Esophagus muscularis mucosa (tissue), 4 donors: ENCODE measurements at regions not wholly inside any gene's neighbourhood (a gene's known extent, or its start where the extent isn't known, plus 50 kb on each side); places are given as distances from the start of the nearest gene placed in this dataset.

Experiments used
- DNase-seq: peaks from one replicate; pipeline ENCODE4 v3.0.0-alpha.2; 2017; ENCODE audit errors: extremely low spot score
- H3K27ac ChIP-seq, 4 donors: fragments of 200-600 bp; sonication (generic); replicated peaks in 1 of 4; 1 replicate in 3 of 4; 2 replicates in 1 of 4; pipeline ENCODE4 v1.5.1; 2016 to 2019; ENCODE audit warnings: mild to moderate bottlenecking in 1 of 4
- H3K27me3 ChIP-seq, 4 donors: fragments of 200-600 bp; sonication (generic); one replicate each; pipeline versions ENCODE4 v1.5.1 to v1.6.0; 2016 to 2019
- H3K36me3 ChIP-seq, 4 donors: fragments of 200-600 bp; sonication (generic); one replicate each; pipeline ENCODE4 v1.5.1; 2016 to 2019
- H3K4me1 ChIP-seq, 4 donors: fragments of 200-600 bp; sonication (generic); one replicate each; pipeline ENCODE4 v1.5.1; 2016 to 2019
- H3K4me3 ChIP-seq, 4 donors: fragments of 200-600 bp; sonication (generic); 1 replicate in 2 of 4; 2 replicates in 2 of 4; pipeline ENCODE4 v1.5.1; 2016 to 2019; ENCODE audit warnings: mild to moderate bottlenecking in 4 of 4, moderate library complexity in 1 of 4
- H3K9me3 ChIP-seq, 4 donors: fragments of 200-600 bp; sonication (generic); 1 replicate in 3 of 4; 2 replicates in 1 of 4; pipeline ENCODE4 v1.5.1; 2016 to 2019
- CTCF ChIP-seq, 3 experiments: fragments of 200-600 bp in 2 of 3; fragments of 450-650 bp in 1 of 3; sonication (generic) in 2 of 3; IDR thresholded peaks; one replicate each; pipeline ENCODE4 v1.5.1; 2017 to 2019; ENCODE audit warnings: antibody characterized with exemption in 3 of 3, mild to moderate bottlenecking in 2 of 3, moderate library complexity in 1 of 3
- EP300 ChIP-seq: sonication (generic); formaldehyde crosslinking; IDR thresholded peaks from one replicate; pipeline ENCODE4 v1.6.1; 2017; ENCODE audit warnings: antibody characterized with exemption
- POLR2A ChIP-seq: fragments of 450-650 bp; IDR thresholded peaks from one replicate; pipeline ENCODE4 v1.6.1; 2017; ENCODE audit warnings: antibody characterized with exemption, moderate library complexity, mild to moderate bottlenecking, low read depth
- POLR2AphosphoS5 ChIP-seq, 2 donors: sonication (generic); formaldehyde crosslinking; IDR thresholded peaks; one replicate each; pipeline ENCODE4 v1.6.1; 2017; ENCODE audit warnings: antibody characterized with exemption in 2 of 2
- WGBS: methylation state at CpG from one replicate; pipeline ENCODE4 v1.1.5; 2018; 5-methylcytosine and 5-hydroxymethylcytosine counted together
- intact Hi-C: fragments of 100-400 bp; cut with DNase I; formaldehyde crosslinking; loops from one replicate; pipeline ENCODE4 v1.15.1; 2023

- no peak for DNase-seq
- no peaks in the 10 kb centered on the region for H3K9me3 ChIP-seq
- no peak overlapping the region for H3K27ac ChIP-seq
- TF ChIP-seq CTCF (IDR thresholded peaks at IDR 0.05) (no peak), EP300 (no peak), POLR2A (no peak), POLR2AphosphoS5 (IDR thresholded peaks at IDR 0.05) (no peak)
- intact Hi-C loops, result no loop called here
- no peaks in the 10 kb centered on the region for H3K27me3 ChIP-seq
- H3K4me1 ChIP-seq, result peaks cover 0 to 10% (median 0%) of the 10 kb centered on the region in 4 donors
- 67% methylated on average over 3 of the region's 3 CpGs for WGBS
- H3K4me3 ChIP-seq, result no peak overlapping the region
- no peaks in the 10 kb centered on the region for H3K36me3 ChIP-seq
Observed at GRCh38 chr4:136748773-136749172, 783.5 kb downstream of the PCDH18 start.

- no peaks in the 10 kb centered on the region for H3K9me3 ChIP-seq
- 77% methylated on average over 1 of the region's 1 CpG for WGBS
- TF ChIP-seq EP300, result no peak
- TF ChIP-seq POLR2AphosphoS5 (IDR thresholded peaks at IDR 0.05), result no peak
- TF ChIP-seq POLR2A, result no peak
- no peak for TF ChIP-seq CTCF (IDR thresholded peaks at IDR 0.05)
- H3K4me3 ChIP-seq, result no peak overlapping the region
- no peaks in the 10 kb centered on the region for H3K36me3 ChIP-seq
- no peak overlapping the region for H3K27ac ChIP-seq
- DNase-seq, result no peak
- H3K4me1 ChIP-seq, result peaks cover 0 to 10% (median 0%) of the 10 kb centered on the region in 4 donors
- intact Hi-C loops, result no loop called here
- no peaks in the 10 kb centered on the region for H3K27me3 ChIP-seq
Observed at GRCh38 chr4:136748165-136748564, 784.1 kb downstream of the PCDH18 start.

- Histone ChIP-seq H3K36me3 (no peaks in the 10 kb centered on the region), H3K27me3 (no peaks in the 10 kb centered on the region), H3K9me3 (no peaks in the 10 kb centered on the region), H3K4me1 (peaks cover 0 to 2% (median 0%) of the 10 kb centered on the region in 4 donors), H3K4me3 (no peak overlapping the region), H3K27ac (no peak overlapping the region)
- DNase-seq, result no peak
- intact Hi-C loops, result no loop called here
- TF ChIP-seq CTCF (IDR thresholded peaks at IDR 0.05) (no peak), POLR2A (no peak), EP300 (no peak), POLR2AphosphoS5 (IDR thresholded peaks at IDR 0.05) (no peak)
- WGBS, result 100% methylated on average over 1 of the region's 1 CpG
Observed at GRCh38 chr4:136743238-136743637, 789.1 kb downstream of the PCDH18 start.

GRCh38 chr4:136742333-136742732, 790.0 kb downstream of the PCDH18 start:
- Histone ChIP-seq H3K27me3 (no peaks in the 10 kb centered on the region), H3K4me1 (no peaks in the 10 kb centered on the region), H3K4me3 (no peak overlapping the region), H3K9me3 (no peaks in the 10 kb centered on the region), H3K27ac (no peak overlapping the region), H3K36me3 (no peaks in the 10 kb centered on the region)
- WGBS, result 54% methylated on average over 3 of the region's 3 CpGs
- no peak for TF ChIP-seq POLR2A
- TF ChIP-seq CTCF (IDR thresholded peaks at IDR 0.05), result no peak
- TF ChIP-seq EP300, result no peak
- no peak for TF ChIP-seq POLR2AphosphoS5 (IDR thresholded peaks at IDR 0.05)
- intact Hi-C loops, result no loop called here
- DNase-seq, result no peak

GRCh38 chr4:136741468-136741867, 790.8 kb downstream of the PCDH18 start:
- H3K27me3 ChIP-seq, result no peaks in the 10 kb centered on the region
- WGBS, result 83% methylated on average over 2 of the region's 2 CpGs
- H3K27ac ChIP-seq, result no peak overlapping the region
- TF ChIP-seq POLR2A, result no peak
- no peaks in the 10 kb centered on the region for H3K36me3 ChIP-seq
- H3K9me3 ChIP-seq, result no peaks in the 10 kb centered on the region
- no peaks in the 10 kb centered on the region for H3K4me1 ChIP-seq
- H3K4me3 ChIP-seq, result no peak overlapping the region
- intact Hi-C loops, result no loop called here
- DNase-seq, result no peak
